Small intestine (tissue), 7 donors: ENCODE measurements at regions not wholly inside any gene's neighbourhood (a gene's known extent, or its start where the extent isn't known, plus 50 kb on each side); places are given as distances from the start of the nearest gene placed in this dataset.

Source experiments
- DNase-seq, 2 donors: peaks; one replicate each; pipeline versions ENCODE4 v3.0.0 to v3.0.0-alpha.2; 2013
- FAIRE-seq: peaks from 2 replicates; lab custom pipeline; 2012; peaks lifted over from hg19 to GRCh38; lab: Jason Lieb, UNC
- H3K27ac ChIP-seq, 3 donors: one replicate each; pipeline ENCODE4 v1.5.1; 2013; ENCODE audit warnings: low read length in 2 of 3, mild to moderate bottlenecking in 2 of 3, control low read depth in 1 of 3, inconsistent platforms in 1 of 3, low read depth in 1 of 3, moderate library complexity in 1 of 3
- H3K27me3 ChIP-seq, 3 donors: one replicate each; pipeline ENCODE4 v1.6.1; 2013; ENCODE audit warnings: low read length in 3 of 3, inconsistent platforms in 1 of 3; ENCODE audit not compliant: control insufficient read depth in 3 of 3, insufficient read depth in 3 of 3
- H3K36me3 ChIP-seq, 3 donors: one replicate each; pipeline ENCODE4 v1.6.1; 2013; ENCODE audit warnings: low read length in 3 of 3, inconsistent platforms in 1 of 3, low read depth in 1 of 3, mild to moderate bottlenecking in 1 of 3, moderate library complexity in 1 of 3; ENCODE audit not compliant: control insufficient read depth in 3 of 3, insufficient read depth in 2 of 3
- H3K4me1 ChIP-seq, 3 donors: one replicate each; pipeline ENCODE4 v1.6.1; 2013; ENCODE audit warnings: low read length in 2 of 3, inconsistent platforms in 1 of 3, low read depth in 1 of 3, mild to moderate bottlenecking in 1 of 3, moderate library complexity in 1 of 3; ENCODE audit not compliant: control insufficient read depth in 3 of 3, insufficient read depth in 2 of 3
- H3K4me3 ChIP-seq, 3 donors: one replicate each; pipeline ENCODE4 v1.5.1; 2013; ENCODE audit warnings: low read length in 3 of 3, control low read depth in 1 of 3, inconsistent platforms in 1 of 3, low read depth in 1 of 3, mild to moderate bottlenecking in 1 of 3, moderate library complexity in 1 of 3
- H3K9me3 ChIP-seq, 2 donors: one replicate each; pipeline ENCODE4 v1.6.1; 2013; ENCODE audit warnings: low read depth in 1 of 2, low read length in 1 of 2; ENCODE audit not compliant: control insufficient read depth in 2 of 2, insufficient read depth in 1 of 2
- WGBS, 3 donors: extraction: QIAGEN DNeasy Blood & Tissue Kit; methylation state at CpG; one replicate each; pipeline ENCODE4 v1.1.7; 2013; 5-methylcytosine and 5-hydroxymethylcytosine counted together
- donor health status: healthy with polysubstance abuse.
- donor health status: control.
- donor health status: control.
- donor health status: Bipolar disorder and iron deficiency.
- donor health status: healthy.

- Histone ChIP-seq H3K4me1 (peaks cover 0 to 60% (median 6%) of the 10 kb centered on the region in 3 donors), H3K9me3 (peaks cover 0 to 7% of the 10 kb centered on the region in 2 donors), H3K27me3 (no peaks in the 10 kb centered on the region), H3K36me3 (peaks cover 0 to 6% (median 0%) of the 10 kb centered on the region in 3 donors), H3K27ac (peak overlapping the region; percentile 88 to 98 (median 97)), H3K4me3 (peak overlapping the region in 2 of 3 donors; percentile 23 to 37)
- peak; percentile 94 to 98 for DNase-seq
- no peak for FAIRE-seq
- 18 to 52% (median 45%) methylated on average over 18 of the region's 18 CpGs for WGBS, 3 donors
Observed at GRCh38 chr17:72465191-72466024, 344.6 kb downstream of the SOX9 start.

GRCh38 chr17:72466199-72466598 lies 345.4 kb downstream of the SOX9 start:
- DNase-seq (peak; percentile 74 to 80), FAIRE-seq (no peak)
- H3K27ac ChIP-seq = peak overlapping the region; percentile 88 to 98 (median 97)
- peak overlapping the region in 1 of 3 donors; percentile 37 for H3K4me3 ChIP-seq
- H3K36me3 ChIP-seq = peaks cover 0 to 7% (median 0%) of the 10 kb centered on the region in 3 donors
- no peaks in the 10 kb centered on the region for H3K27me3 ChIP-seq
- peaks cover 0 to 7% of the 10 kb centered on the region in 2 donors for H3K9me3 ChIP-seq
- peaks cover 0 to 59% (median 6%) of the 10 kb centered on the region in 3 donors for H3K4me1 ChIP-seq

- FAIRE-seq (no peak), DNase-seq (no peak)
- peak overlapping the region in 2 of 3 donors; percentile 97 to 98 for H3K27ac ChIP-seq
- 72 to 92% (median 79%) methylated on average over 3 of the region's 3 CpGs for WGBS, 3 donors
- peaks cover 0 to 61% (median 6%) of the 10 kb centered on the region in 3 donors for H3K4me1 ChIP-seq
- no peak overlapping the region for H3K4me3 ChIP-seq
- peaks cover 0 to 7% of the 10 kb centered on the region in 2 donors for H3K9me3 ChIP-seq
- H3K36me3 ChIP-seq = peaks cover 0 to 7% (median 0%) of the 10 kb centered on the region in 3 donors
- no peaks in the 10 kb centered on the region for H3K27me3 ChIP-seq
Observed at GRCh38 chr17:72466606-72467005, 345.8 kb downstream of the SOX9 start.

- H3K4me1 ChIP-seq = peaks cover 0 to 67% (median 15%) of the 10 kb centered on the region in 3 donors
- no peak for FAIRE-seq
- no peak overlapping the region for H3K4me3 ChIP-seq
Observed at GRCh38 chr17:72467841-72468653, 347.2 kb downstream of the SOX9 start.

GRCh38 chr17:72468841-72469240 lies 348.0 kb downstream of the SOX9 start:
- Histone ChIP-seq H3K4me3 (no peak overlapping the region), H3K4me1 (peaks cover 0 to 60% (median 11%) of the 10 kb centered on the region in 3 donors), H3K9me3 (no peaks in the 10 kb centered on the region), H3K27me3 (no peaks in the 10 kb centered on the region), H3K36me3 (peaks cover 0 to 7% (median 0%) of the 10 kb centered on the region in 3 donors), H3K27ac (peak overlapping the region; percentile 38 to 98 (median 53))
- DNase-seq = no peak
- 62 to 84% (median 80%) methylated on average over 4 of the region's 4 CpGs for WGBS, 3 donors
- no peak for FAIRE-seq

More at GRCh38 chr17:72467841-72468653, 347.2 kb downstream of the SOX9 start:
- Histone ChIP-seq H3K27ac (peak overlapping the region; percentile 38 to 98 (median 53)), H3K9me3 (no peaks in the 10 kb centered on the region), H3K27me3 (no peaks in the 10 kb centered on the region), H3K36me3 (peaks cover 0 to 7% (median 0%) of the 10 kb centered on the region in 3 donors)
- peak; percentile 76 to 85 for DNase-seq
- WGBS, 3 donors = 14 to 34% (median 26%) methylated on average over 21 of the region's 21 CpGs

- FAIRE-seq (no peak), DNase-seq (no peak)
Observed at GRCh38 chr17:72470121-72470705, 349.4 kb downstream of the SOX9 start.

GRCh38 chr17:72470734-72471133 lies 349.9 kb downstream of the SOX9 start:
- H3K4me3 ChIP-seq = no peak overlapping the region
- no peaks in the 10 kb centered on the region for H3K27me3 ChIP-seq
- H3K27ac ChIP-seq = peak overlapping the region in 1 of 3 donors; percentile 19
- H3K4me1 ChIP-seq = peaks cover 0 to 55% (median 14%) of the 10 kb centered on the region in 3 donors
- FAIRE-seq = no peak
- 75 to 87% (median 85%) methylated on average over 2 of the region's 2 CpGs for WGBS, 3 donors
- H3K36me3 ChIP-seq = peaks cover 0 to 7% (median 0%) of the 10 kb centered on the region in 3 donors
- no peaks in the 10 kb centered on the region for H3K9me3 ChIP-seq
- no peak for DNase-seq

More at GRCh38 chr17:72470121-72470705, 349.4 kb downstream of the SOX9 start:
- H3K4me3 ChIP-seq = no peak overlapping the region
- peaks cover 0 to 54% (median 11%) of the 10 kb centered on the region in 3 donors for H3K4me1 ChIP-seq
- H3K27me3 ChIP-seq = no peaks in the 10 kb centered on the region
- peaks cover 0 to 7% (median 0%) of the 10 kb centered on the region in 3 donors for H3K36me3 ChIP-seq
- no peak overlapping the region for H3K27ac ChIP-seq
- no peaks in the 10 kb centered on the region for H3K9me3 ChIP-seq
- WGBS, 3 donors = 75 to 79% (median 78%) methylated on average over 11 of the region's 11 CpGs
